ENCODE measurements at regions not wholly inside any gene's neighbourhood (a gene's known extent, or its start where the extent isn't known, plus 50 kb on each side); places are given as distances from the start of the nearest gene placed in this dataset.

- H4K20me1 ChIP-seq (ENCODE audit: insufficient read depth, low read length), result no peaks in the 10 kb centered on the region
- H3K36me3 ChIP-seq (ENCODE audit: insufficient read depth, low read length), result no peaks in the 10 kb centered on the region
- H3K4me3 ChIP-seq (ENCODE audit: insufficient read depth, low read length), result no peak overlapping the region
- H3K79me2 ChIP-seq (ENCODE audit: insufficient read depth, low read length), result no peaks in the 10 kb centered on the region
- DNase-seq (ENCODE audit: insufficient read length, low spot score, missing footprints), result no peak
- H2AFZ ChIP-seq (ENCODE audit: low read length), result no peak overlapping the region
- H3K4me2 ChIP-seq (ENCODE audit: insufficient read depth, low read length), result no peak overlapping the region
- H3K4me1 ChIP-seq (ENCODE audit: insufficient read depth, low read length), result no peaks in the 10 kb centered on the region
- peaks cover 28% of the 10 kb centered on the region for H3K27me3 ChIP-seq (ENCODE audit: insufficient read depth, low read length)
- H3K27ac ChIP-seq (ENCODE audit: low read depth, low read length), result no peak overlapping the region
- no peaks in the 10 kb centered on the region for H3K9me3 ChIP-seq (ENCODE audit: low read depth, low read length)
- TF ChIP-seq CTCF (IDR thresholded peaks at IDR 0.05; ENCODE audit: extremely low read depth, low read depth, low read length), result no peak
These were observed 105.6 kb upstream of the IL12B start for GRCh38 chr5:159435855-159436254.

GRCh38 chr5:159438092-159438491 is 107.8 kb upstream of the IL12B start:
- H3K4me2 ChIP-seq (ENCODE audit: insufficient read depth, low read length), result no peak overlapping the region
- DNase-seq (ENCODE audit: insufficient read length, low spot score, missing footprints), result no peak
- H3K4me3 ChIP-seq (ENCODE audit: insufficient read depth, low read length), result no peak overlapping the region
- no peaks in the 10 kb centered on the region for H3K79me2 ChIP-seq (ENCODE audit: insufficient read depth, low read length)
- H3K36me3 ChIP-seq (ENCODE audit: insufficient read depth, low read length), result no peaks in the 10 kb centered on the region
- no peak for TF ChIP-seq CTCF (IDR thresholded peaks at IDR 0.05; ENCODE audit: extremely low read depth, low read depth, low read length)
- H3K27ac ChIP-seq (ENCODE audit: low read depth, low read length), result no peak overlapping the region
- H3K27me3 ChIP-seq (ENCODE audit: insufficient read depth, low read length), result peaks cover 19% of the 10 kb centered on the region
- H4K20me1 ChIP-seq (ENCODE audit: insufficient read depth, low read length), result no peaks in the 10 kb centered on the region
- H3K9me3 ChIP-seq (ENCODE audit: low read depth, low read length), result no peaks in the 10 kb centered on the region
- no peaks in the 10 kb centered on the region for H3K4me1 ChIP-seq (ENCODE audit: insufficient read depth, low read length)
- H2AFZ ChIP-seq (ENCODE audit: low read length), result no peak overlapping the region

GRCh38 chr5:159439002-159439401 is 108.7 kb upstream of the IL12B start:
- Histone ChIP-seq H3K27ac (ENCODE audit: low read depth, low read length) (no peak overlapping the region), H3K4me2 (ENCODE audit: insufficient read depth, low read length) (no peak overlapping the region), H3K4me1 (ENCODE audit: insufficient read depth, low read length) (no peaks in the 10 kb centered on the region), H2AFZ (ENCODE audit: low read length) (no peak overlapping the region), H3K4me3 (ENCODE audit: insufficient read depth, low read length) (no peak overlapping the region), H3K79me2 (ENCODE audit: insufficient read depth, low read length) (no peaks in the 10 kb centered on the region), H3K36me3 (ENCODE audit: insufficient read depth, low read length) (no peaks in the 10 kb centered on the region), H3K9me3 (ENCODE audit: low read depth, low read length) (no peaks in the 10 kb centered on the region), H4K20me1 (ENCODE audit: insufficient read depth, low read length) (no peaks in the 10 kb centered on the region), H3K27me3 (ENCODE audit: insufficient read depth, low read length) (peaks cover 10% of the 10 kb centered on the region)
- no peak for TF ChIP-seq CTCF (IDR thresholded peaks at IDR 0.05; ENCODE audit: extremely low read depth, low read depth, low read length)
- no peak for DNase-seq (ENCODE audit: insufficient read length, low spot score, missing footprints)

- Histone ChIP-seq H3K4me3 (ENCODE audit: insufficient read depth, low read length) (no peak overlapping the region), H3K36me3 (ENCODE audit: insufficient read depth, low read length) (no peaks in the 10 kb centered on the region), H3K27ac (ENCODE audit: low read depth, low read length) (no peak overlapping the region), H3K27me3 (ENCODE audit: insufficient read depth, low read length) (peaks cover 7% of the 10 kb centered on the region), H3K4me1 (ENCODE audit: insufficient read depth, low read length) (no peaks in the 10 kb centered on the region), H3K4me2 (ENCODE audit: insufficient read depth, low read length) (no peak overlapping the region), H4K20me1 (ENCODE audit: insufficient read depth, low read length) (no peaks in the 10 kb centered on the region), H2AFZ (ENCODE audit: low read length) (no peak overlapping the region), H3K79me2 (ENCODE audit: insufficient read depth, low read length) (no peaks in the 10 kb centered on the region), H3K9me3 (ENCODE audit: low read depth, low read length) (no peaks in the 10 kb centered on the region)
- no peak for DNase-seq (ENCODE audit: insufficient read length, low spot score, missing footprints)
- no peak for TF ChIP-seq CTCF (IDR thresholded peaks at IDR 0.05; ENCODE audit: extremely low read depth, low read depth, low read length)
These were observed 109.9 kb upstream of the IL12B start for GRCh38 chr5:159440235-159440634.

Data from osteoblast (primary cell).